GM12864 (cell line): ENCODE measurements at regions not wholly inside any gene's neighbourhood (a gene's known extent, or its start where the extent isn't known, plus 50 kb on each side); places are given as distances from the start of the nearest gene placed in this dataset.

Experiments
- DNase-seq: peaks from one replicate; pipeline ENCODE4 v3.0.0-alpha.2; 2011; ENCODE audit warnings: low read depth
- H3K4me3 ChIP-seq: 2 replicates; pipeline ENCODE4 v1.5.1; 2011; ENCODE audit warnings: mild to moderate bottlenecking, low read depth, low read length, control low read depth
- TF ChIP-seq, protein P1 (sequence below): IDR thresholded peaks from 2 replicates; pipeline ENCODE4 v1.5.1; 2011; ENCODE audit warnings: low read depth, mild to moderate bottlenecking, moderate library complexity, low read length, control low read depth, inconsistent platforms; ENCODE audit errors: missing control alignments

DNA sequence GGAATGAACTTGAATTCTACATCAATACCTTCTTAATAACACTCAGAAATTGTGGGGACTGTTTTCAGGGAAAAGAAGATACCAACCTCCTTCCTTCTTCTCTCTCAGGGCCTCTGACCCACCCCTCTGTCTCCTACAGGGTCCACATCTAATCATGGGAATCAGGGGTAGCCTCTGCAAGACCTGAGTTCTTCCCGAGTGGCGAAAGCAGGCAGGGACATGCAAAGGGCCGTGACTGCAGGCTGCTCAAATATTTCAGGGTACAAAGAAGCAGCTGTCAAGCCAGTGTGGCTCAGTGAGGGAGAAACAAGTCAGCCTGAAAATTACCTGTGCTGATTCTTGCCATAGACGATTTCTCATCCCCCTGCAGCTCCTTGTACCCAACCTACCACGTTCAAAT, 123.1 kb upstream of the PARP11 start:
- no peak for DNase-seq
- H3K4me3 ChIP-seq: no peak overlapping the region
- TF ChIP-seq, protein P1, sequence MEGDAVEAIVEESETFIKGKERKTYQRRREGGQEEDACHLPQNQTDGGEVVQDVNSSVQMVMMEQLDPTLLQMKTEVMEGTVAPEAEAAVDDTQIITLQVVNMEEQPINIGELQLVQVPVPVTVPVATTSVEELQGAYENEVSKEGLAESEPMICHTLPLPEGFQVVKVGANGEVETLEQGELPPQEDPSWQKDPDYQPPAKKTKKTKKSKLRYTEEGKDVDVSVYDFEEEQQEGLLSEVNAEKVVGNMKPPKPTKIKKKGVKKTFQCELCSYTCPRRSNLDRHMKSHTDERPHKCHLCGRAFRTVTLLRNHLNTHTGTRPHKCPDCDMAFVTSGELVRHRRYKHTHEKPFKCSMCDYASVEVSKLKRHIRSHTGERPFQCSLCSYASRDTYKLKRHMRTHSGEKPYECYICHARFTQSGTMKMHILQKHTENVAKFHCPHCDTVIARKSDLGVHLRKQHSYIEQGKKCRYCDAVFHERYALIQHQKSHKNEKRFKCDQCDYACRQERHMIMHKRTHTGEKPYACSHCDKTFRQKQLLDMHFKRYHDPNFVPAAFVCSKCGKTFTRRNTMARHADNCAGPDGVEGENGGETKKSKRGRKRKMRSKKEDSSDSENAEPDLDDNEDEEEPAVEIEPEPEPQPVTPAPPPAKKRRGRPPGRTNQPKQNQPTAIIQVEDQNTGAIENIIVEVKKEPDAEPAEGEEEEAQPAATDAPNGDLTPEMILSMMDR: no peak

DNA sequence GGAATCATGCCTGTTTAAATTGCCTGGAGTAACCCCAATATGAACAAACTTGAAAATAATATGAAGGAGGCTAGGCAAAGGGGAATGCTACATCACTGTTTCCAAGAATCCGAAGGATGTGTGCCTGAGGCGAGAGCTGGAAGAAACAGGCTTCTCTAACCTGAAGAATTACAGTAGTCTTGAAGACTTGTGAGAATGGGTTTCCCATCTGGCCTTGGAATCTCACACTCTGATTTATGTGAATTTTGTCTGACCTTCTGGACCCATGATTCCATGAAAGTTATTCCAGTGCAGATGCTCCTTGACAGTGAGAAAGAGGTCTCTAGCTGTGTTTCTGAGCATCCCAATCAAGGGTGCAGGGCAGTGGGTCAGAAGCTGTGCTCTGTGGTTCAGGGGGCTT, 122.1 kb upstream of the PARP11 start:
- TF ChIP-seq, protein P1: no peak
- no peak overlapping the region for H3K4me3 ChIP-seq
- no peak for DNase-seq

DNA sequence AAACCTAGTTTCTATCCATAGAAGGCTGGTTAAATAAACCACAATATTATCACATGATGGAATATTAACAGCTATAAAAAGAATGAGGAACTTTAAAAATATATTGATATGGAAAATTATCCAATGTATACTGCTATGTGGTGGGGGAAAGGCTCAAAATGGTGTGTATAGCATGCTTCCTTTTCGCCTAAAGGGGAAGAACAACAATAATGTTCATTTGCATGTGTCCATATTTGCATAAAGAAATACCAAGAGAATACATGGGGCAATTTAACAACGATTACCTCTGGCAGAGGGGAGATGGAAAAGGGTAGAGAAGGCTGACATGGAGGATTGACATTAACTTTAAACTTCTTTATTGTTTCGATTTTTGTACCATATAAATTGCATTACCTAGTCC, 121.3 kb upstream of the PARP11 start:
- DNase-seq: no peak
- TF ChIP-seq, protein P1: no peak
- no peak overlapping the region for H3K4me3 ChIP-seq

DNA sequence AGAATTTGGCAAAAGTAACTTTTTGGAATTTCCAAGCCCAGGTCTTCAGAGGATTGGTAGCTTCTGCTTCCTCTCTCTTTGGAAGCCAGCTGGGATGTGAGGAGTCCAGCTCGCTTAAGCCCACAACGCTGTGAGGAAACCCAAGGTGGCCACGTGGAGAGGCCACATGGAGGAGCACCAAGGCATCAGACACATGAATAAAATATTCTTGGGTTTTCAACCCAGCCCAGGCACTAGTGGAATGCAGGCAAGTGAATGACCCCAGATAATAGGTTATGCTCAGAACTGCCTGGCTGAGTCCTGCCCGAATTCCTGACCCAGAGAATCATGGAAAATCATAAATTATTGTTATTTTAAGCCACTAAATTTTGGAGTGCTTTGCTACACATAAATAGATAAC, 119.7 kb upstream of the PARP11 start:
- H3K4me3 ChIP-seq: no peak overlapping the region
- no peak for DNase-seq
- TF ChIP-seq, protein P1: no peak

DNA sequence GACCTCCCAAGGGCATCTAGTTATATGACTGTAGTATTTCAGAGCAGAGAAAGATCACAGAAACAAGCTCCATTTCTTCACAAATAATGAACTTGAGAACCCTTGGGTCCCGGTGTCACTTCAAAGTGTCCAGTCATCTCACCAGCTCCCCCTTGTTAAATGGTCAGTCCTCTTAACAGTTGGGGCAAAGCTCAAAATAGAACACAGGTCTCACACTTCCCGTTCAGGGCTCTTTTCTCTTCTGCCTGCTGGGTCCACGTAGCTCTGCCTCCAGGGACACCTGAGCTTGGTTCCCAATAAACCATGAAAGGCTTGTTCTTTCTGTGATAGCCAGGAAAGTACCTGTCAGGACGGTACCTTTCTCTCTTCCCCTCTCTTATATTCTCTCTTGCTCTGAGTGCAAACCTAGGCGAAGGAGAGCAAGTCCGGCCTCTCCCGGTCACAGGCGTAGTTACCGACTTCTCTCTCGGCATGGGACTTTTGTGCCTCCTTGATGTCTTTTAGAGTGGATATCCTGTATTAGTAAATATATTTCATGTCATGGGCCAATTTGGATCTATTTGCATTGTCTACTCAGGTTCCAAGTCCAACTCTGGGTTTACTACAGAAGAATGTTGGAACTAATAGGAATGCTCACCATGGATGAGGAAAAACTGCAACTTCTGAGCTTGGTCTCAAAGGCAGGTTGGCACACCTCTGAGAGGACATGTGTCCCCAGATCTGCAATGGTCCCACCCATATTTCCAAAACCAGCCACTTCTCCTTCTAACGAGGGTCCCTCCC, 118.8 kb upstream of the PARP11 start:
- no peak for DNase-seq
- TF ChIP-seq, protein P1: no peak
- no peak overlapping the region for H3K4me3 ChIP-seq

DNA sequence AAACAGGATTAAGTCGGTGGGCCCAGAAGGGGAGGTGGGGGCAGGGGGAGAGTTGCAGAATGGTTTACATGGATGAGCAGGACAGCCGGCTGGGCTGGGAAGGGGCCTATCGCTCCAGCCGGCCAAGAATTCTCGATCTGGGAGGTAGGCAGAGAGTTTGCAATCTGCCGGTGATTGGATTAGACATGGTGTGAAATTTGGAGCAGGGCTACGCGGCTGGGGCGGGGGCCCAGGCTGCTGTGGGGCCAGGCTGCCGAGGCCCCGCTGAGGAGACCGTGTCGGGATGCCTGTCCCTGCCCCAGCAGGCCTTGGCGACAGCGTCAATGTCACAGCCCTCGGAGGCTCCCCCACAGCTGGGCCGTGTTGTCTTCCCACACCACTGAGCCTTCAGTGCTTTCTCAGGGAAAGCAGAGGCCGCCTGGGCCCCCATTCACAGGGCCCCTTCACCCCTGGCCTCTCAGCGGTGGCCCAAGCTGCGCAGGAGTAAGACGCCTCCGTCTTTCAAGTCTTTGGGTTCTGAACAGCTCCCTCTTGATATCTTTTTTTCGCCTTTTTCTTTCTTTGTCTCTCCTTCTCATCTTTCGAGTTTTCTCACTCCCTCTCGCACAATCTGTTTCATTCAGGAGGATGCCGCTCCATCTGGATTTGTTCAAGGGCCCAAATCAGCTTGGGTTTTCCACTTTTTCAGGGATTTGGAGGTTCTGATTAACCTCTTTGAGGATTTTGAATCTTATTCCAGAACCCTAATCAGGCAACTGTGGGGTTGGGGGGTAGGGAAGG, 117.5 kb upstream of the PARP11 start:
- no peak for DNase-seq
- TF ChIP-seq, protein P1: no peak

DNA sequence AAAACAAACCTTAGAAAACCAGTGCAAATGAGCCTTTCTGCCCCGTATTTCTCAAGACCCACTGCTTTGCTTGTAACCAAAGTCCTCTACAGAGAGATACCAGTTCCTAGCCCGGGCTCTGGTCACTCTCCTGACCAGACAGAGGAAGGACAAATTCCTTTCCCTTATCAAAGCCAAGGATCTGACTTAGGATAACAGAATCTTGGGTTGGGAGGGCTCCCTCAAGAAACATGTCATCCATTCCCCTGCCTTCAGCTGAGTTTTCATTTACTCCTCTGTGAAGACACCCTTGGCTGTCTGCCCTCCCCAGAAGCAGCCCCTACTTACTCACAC, 116.0 kb upstream of the PARP11 start:
- no peak overlapping the region for H3K4me3 ChIP-seq
- TF ChIP-seq, protein P1: no peak
- DNase-seq: no peak

More for the DNA sequence above, 117.5 kb upstream of the PARP11 start:
- H3K4me3 ChIP-seq: no peak overlapping the region
